ENCODE measurements at regions not wholly inside any gene's neighbourhood (a gene's known extent, or its start where the extent isn't known, plus 50 kb on each side); places are given as distances from the start of the nearest gene placed in this dataset.

- Histone ChIP-seq H3K79me2 (ENCODE audit: insufficient read depth, low read length) (peaks cover 44% of the 10 kb centered on the region), H3K4me2 (replicated peaks; ENCODE audit: extremely low read depth, low read length, poor library complexity, severe bottlenecking) (no peak overlapping the region)
- H3K4me1 Mint-ChIP-seq = peaks cover 11% of the 10 kb centered on the region
These were observed 550.0 kb upstream of the DIPK2B start for GRCh38 chrX:45750639-45751038.

DNA sequence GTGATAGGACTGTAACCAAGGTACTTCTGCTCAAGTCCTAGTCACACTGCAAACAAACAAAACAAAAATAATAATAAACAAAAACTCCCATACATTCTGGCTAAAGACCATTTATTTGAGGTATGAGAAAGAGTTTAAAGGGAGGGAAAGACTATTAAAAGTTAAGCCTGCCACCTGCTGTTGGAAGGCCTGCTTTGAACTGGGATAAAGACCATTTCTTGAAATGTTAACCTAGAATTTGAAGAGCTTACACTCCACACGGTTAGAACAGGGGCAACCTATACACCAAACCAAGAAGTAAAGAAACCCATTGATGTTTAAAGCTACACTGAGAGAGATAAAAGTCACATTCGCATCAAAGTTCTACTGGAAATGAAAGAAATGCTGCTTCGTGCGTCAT lies 548.7 kb upstream of the DIPK2B start:
- no peak overlapping the region for H3K4me3 Mint-ChIP-seq
- no peak for TF ChIP-seq CTCF (IDR thresholded peaks at IDR 0.05)
- H3K27ac Mint-ChIP-seq = no peak overlapping the region
- H3K4me1 ChIP-seq (ENCODE audit: control insufficient read depth in 1 of 2, insufficient read depth in 2 of 2, low read length in 2 of 2) = peaks cover 17 to 23% of the 10 kb centered on the region in 2 donors
- DNase-seq = no peak
- peaks cover 0 to 2% of the 10 kb centered on the region in 2 donors for H3K36me3 ChIP-seq (replicated peaks in 1 of 2; ENCODE audit: control insufficient read depth in 1 of 2, insufficient read depth in 2 of 2, low read length in 2 of 2)
- H3K79me2 ChIP-seq (ENCODE audit: insufficient read depth, low read length) = peaks cover 37% of the 10 kb centered on the region
- H3K27me3 Mint-ChIP-seq (ENCODE audit: low read depth in 3 of 3) = peaks cover 0 to 29% (median 0%) of the 10 kb centered on the region in 3 donors
- no peak overlapping the region for H3K27ac ChIP-seq (ENCODE audit: low read depth in 1 of 2, low read length in 2 of 2)
- intact Hi-C loops (cut with micrococcal nuclease) = no loop called here
- H3K9me3 Mint-ChIP-seq = no peaks in the 10 kb centered on the region
- H3K4me1 Mint-ChIP-seq = peaks cover 7% of the 10 kb centered on the region
- H3K36me3 Mint-ChIP-seq = peaks cover 19 to 24% of the 10 kb centered on the region in 2 donors
- H4K20me1 ChIP-seq (ENCODE audit: insufficient read depth, low read length) = no peaks in the 10 kb centered on the region
- H3K27me3 ChIP-seq (ENCODE audit: control insufficient read depth in 2 of 2, insufficient read depth in 2 of 2, low read length in 2 of 2) = peaks cover 0 to 52% of the 10 kb centered on the region in 2 donors
- H3K9me3 ChIP-seq (replicated peaks in 1 of 2; ENCODE audit: control insufficient read depth in 1 of 2, insufficient read depth in 1 of 2, low read length in 2 of 2) = no peaks in the 10 kb centered on the region
- no CpG with 5 or more reads among the region's 4 CpGs for WGBS (ENCODE audit: insufficient coverage)
- no peak overlapping the region for H3K9ac ChIP-seq (ENCODE audit: insufficient read depth, low read length, poor library complexity, severe bottlenecking)
- H2AFZ ChIP-seq (ENCODE audit: insufficient read depth, low read depth, low read length, poor library complexity, severe bottlenecking) = no peak overlapping the region
- H3K4me2 ChIP-seq (replicated peaks; ENCODE audit: extremely low read depth, low read length, poor library complexity, severe bottlenecking) = no peak overlapping the region
- no peak overlapping the region for H3K4me3 ChIP-seq (replicated peaks in 1 of 3; ENCODE audit: low read depth in 2 of 3, low read length in 3 of 3)

More at GRCh38 chrX:45750639-45751038, 550.0 kb upstream of the DIPK2B start:
- H3K27ac ChIP-seq (ENCODE audit: low read depth in 1 of 2, low read length in 2 of 2) = no peak overlapping the region
- H2AFZ ChIP-seq (ENCODE audit: insufficient read depth, low read depth, low read length, poor library complexity, severe bottlenecking) = no peak overlapping the region
- no peak for DNase-seq
- H3K27me3 ChIP-seq (ENCODE audit: control insufficient read depth in 2 of 2, insufficient read depth in 2 of 2, low read length in 2 of 2) = peaks cover 0 to 42% of the 10 kb centered on the region in 2 donors
- peaks cover 0 to 27% (median 0%) of the 10 kb centered on the region in 3 donors for H3K27me3 Mint-ChIP-seq (ENCODE audit: low read depth in 3 of 3)
- H3K9ac ChIP-seq (ENCODE audit: insufficient read depth, low read length, poor library complexity, severe bottlenecking) = no peak overlapping the region
- TF ChIP-seq CTCF (IDR thresholded peaks at IDR 0.05) = no peak
- 100% methylated on average over 4 of the region's 5 CpGs for WGBS (ENCODE audit: insufficient coverage)
- H3K4me3 ChIP-seq (replicated peaks in 1 of 3; ENCODE audit: low read depth in 2 of 3, low read length in 3 of 3) = no peak overlapping the region
- intact Hi-C loops (cut with micrococcal nuclease) = loop anchor here in 1 of 2 donors (10.0 kb wide), 1 partner anchor 54 kb away; no protein-coding TSS in a partner anchor
- no peaks in the 10 kb centered on the region for H3K9me3 ChIP-seq (replicated peaks in 1 of 2; ENCODE audit: control insufficient read depth in 1 of 2, insufficient read depth in 1 of 2, low read length in 2 of 2)
- peaks cover 29 to 33% of the 10 kb centered on the region in 2 donors for H3K4me1 ChIP-seq (ENCODE audit: control insufficient read depth in 1 of 2, insufficient read depth in 2 of 2, low read length in 2 of 2)
- peaks cover 15 to 16% of the 10 kb centered on the region in 2 donors for H3K36me3 Mint-ChIP-seq
- no peak overlapping the region for H3K4me3 Mint-ChIP-seq
- H4K20me1 ChIP-seq (ENCODE audit: insufficient read depth, low read length) = no peaks in the 10 kb centered on the region
- no peaks in the 10 kb centered on the region for H3K36me3 ChIP-seq (replicated peaks in 1 of 2; ENCODE audit: control insufficient read depth in 1 of 2, insufficient read depth in 2 of 2, low read length in 2 of 2)
- H3K9me3 Mint-ChIP-seq = no peaks in the 10 kb centered on the region
- no peak overlapping the region for H3K27ac Mint-ChIP-seq
